WTC11 (cell line): ENCODE measurements at regions not wholly inside any gene's neighbourhood (a gene's known extent, or its start where the extent isn't known, plus 50 kb on each side); places are given as distances from the start of the nearest gene placed in this dataset.

Source experiments
- ATAC-seq: fragments of 200-7000 bp; cut with Tn5 transposase; 2 replicates; pipeline ENCODE4 v1.10.0; 2021; ENCODE audit warnings: mild to moderate bottlenecking, moderate library complexity
- CTCF ChIA-PET: fragments of 300-600 bp; sonication (Branson Sonifier 250); formaldehyde crosslinking; loops from one replicate; lab custom pipeline; 2021; ENCODE audit warnings: antibody characterized with exemption; lab: Charles Lee
- POLR2A ChIA-PET: fragments of 350-600 bp; sonication (Branson Sonifier 250); formaldehyde crosslinking; loops from one replicate; lab custom pipeline; 2021; ENCODE audit warnings: antibody characterized with exemption; lab: Charles Lee
- DNase-seq: peaks from one replicate; pipeline ENCODE4 v3.0.0; 2021; ENCODE audit warnings: low spot score
- H3K27ac Mint-ChIP-seq: 2 replicates; pipeline ENCODE4 v1.8.0; 2021; ENCODE audit warnings: mixed read lengths
- H3K27me3 Mint-ChIP-seq: 2 replicates; pipeline ENCODE4 v1.8.0; 2021; ENCODE audit warnings: low read depth, mild to moderate bottlenecking, moderate library complexity, mixed read lengths
- H3K36me3 Mint-ChIP-seq: 2 replicates; pipeline ENCODE4 v1.8.0; 2021; ENCODE audit warnings: mixed read lengths
- H3K4me1 Mint-ChIP-seq: 2 replicates; pipeline ENCODE4 v1.8.0; 2022; ENCODE audit warnings: mixed read lengths
- H3K4me3 Mint-ChIP-seq: 2 replicates; pipeline ENCODE4 v1.8.0; 2021; ENCODE audit warnings: mild to moderate bottlenecking, moderate library complexity, mixed read lengths
- H3K9me3 Mint-ChIP-seq: 2 replicates; pipeline ENCODE4 v1.8.0; 2021; ENCODE audit warnings: mixed read lengths
- CBFB ChIP-seq: sonication (generic); formaldehyde crosslinking; IDR thresholded peaks from 2 replicates; pipeline ENCODE4 v1.8.1; 2022; ENCODE audit warnings: mild to moderate bottlenecking, low read depth, missing genetic modification reagents
- CREM ChIP-seq: sonication (generic); formaldehyde crosslinking; IDR thresholded peaks from 2 replicates; pipeline ENCODE4 v1.8.1; 2022; ENCODE audit warnings: mild to moderate bottlenecking, missing genetic modification reagents, moderate library complexity
- FOXJ3 ChIP-seq: sonication (generic); formaldehyde crosslinking; IDR thresholded peaks from 2 replicates; pipeline ENCODE4 v1.9.0; 2021; ENCODE audit warnings: missing genetic modification reagents, mild to moderate bottlenecking, borderline replicate concordance
- GABPB1 ChIP-seq: sonication (generic); formaldehyde crosslinking; IDR thresholded peaks from 2 replicates; pipeline ENCODE4 v1.8.1; 2023; ENCODE audit warnings: mild to moderate bottlenecking, missing genetic modification reagents
- JAZF1 ChIP-seq: fragments of 250-450 bp; sonication (Bioruptor Pico); IDR thresholded peaks from 2 replicates; pipeline ENCODE4 v1.9.0; 2021; ENCODE audit warnings: moderate library complexity, mild to moderate bottlenecking, inconsistent platforms
- JUN ChIP-seq: sonication (generic); formaldehyde crosslinking; IDR thresholded peaks from 2 replicates; pipeline ENCODE4 v1.8.0; 2023; ENCODE audit warnings: mild to moderate bottlenecking, missing genetic modification reagents
- MYBL2 ChIP-seq: sonication (generic); formaldehyde crosslinking; IDR thresholded peaks from 2 replicates; pipeline ENCODE4 v1.8.1; 2023; ENCODE audit warnings: mild to moderate bottlenecking, moderate library complexity, missing genetic modification reagents
- NR1H2 ChIP-seq: sonication (generic); formaldehyde crosslinking; IDR thresholded peaks from 2 replicates; pipeline ENCODE4 v1.9.0; 2021; ENCODE audit warnings: mild to moderate bottlenecking, moderate library complexity, missing genetic modification reagents
- NR2C2 ChIP-seq: sonication (generic); formaldehyde crosslinking; IDR thresholded peaks from 2 replicates; pipeline ENCODE4 v1.8.0; 2022; ENCODE audit warnings: mild to moderate bottlenecking, missing genetic modification reagents
- PRRX2 ChIP-seq: fragments of 250-450 bp; sonication (Bioruptor Pico); IDR thresholded peaks from 2 replicates; pipeline ENCODE4 v1.8.0; 2021; ENCODE audit warnings: mild to moderate bottlenecking
- RORB ChIP-seq: fragments of 250-450 bp; sonication (Bioruptor Pico); IDR thresholded peaks from 2 replicates; pipeline ENCODE4 v1.9.0; 2021; ENCODE audit warnings: mild to moderate bottlenecking
- TCF7 ChIP-seq: sonication (generic); formaldehyde crosslinking; IDR thresholded peaks from 2 replicates; pipeline ENCODE4 v1.8.0; 2022; ENCODE audit warnings: mild to moderate bottlenecking, low read depth, missing genetic modification reagents, moderate library complexity
- TEAD1 ChIP-seq: sonication (generic); formaldehyde crosslinking; IDR thresholded peaks from 2 replicates; pipeline ENCODE4 v1.8.0; 2022; ENCODE audit warnings: mild to moderate bottlenecking, missing genetic modification reagents
- TEAD4 ChIP-seq: sonication (generic); formaldehyde crosslinking; IDR thresholded peaks from 2 replicates; pipeline ENCODE4 v1.8.0; 2022; ENCODE audit warnings: mild to moderate bottlenecking, missing genetic modification reagents
- ZNF232 ChIP-seq: sonication (generic); formaldehyde crosslinking; IDR thresholded peaks from 2 replicates; pipeline ENCODE4 v1.8.0; 2022; ENCODE audit warnings: mild to moderate bottlenecking, missing genetic modification reagents
- ZNF671 ChIP-seq: fragments of 250-450 bp; sonication (Bioruptor Pico); IDR thresholded peaks from 2 replicates; pipeline ENCODE4 v1.8.0; 2021; ENCODE audit warnings: mild to moderate bottlenecking
- TF ChIP-seq, protein P1 (sequence below): sonication (generic); formaldehyde crosslinking; IDR thresholded peaks from 2 replicates; pipeline ENCODE4 v1.8.0; 2022; ENCODE audit warnings: missing genetic modification reagents
- TF ChIP-seq, protein P2 (sequence below): fragments of 250-450 bp; sonication (Bioruptor Pico); conservative IDR thresholded peaks from 2 replicates; pipeline ENCODE4 v1.9.0; 2021; ENCODE audit warnings: mild to moderate bottlenecking
- TF ChIP-seq, protein P3 (sequence below): sonication (generic); formaldehyde crosslinking; IDR thresholded peaks from 2 replicates; pipeline ENCODE4 v1.8.1; 2023; ENCODE audit warnings: mild to moderate bottlenecking, moderate library complexity, missing genetic modification reagents
- TF ChIP-seq, protein P4 (sequence below): fragments of 250-450 bp; sonication (Bioruptor Pico); IDR thresholded peaks from 2 replicates; pipeline ENCODE4 v2.1.2; 2022; ENCODE audit warnings: mild to moderate bottlenecking, moderate library complexity

DNA sequence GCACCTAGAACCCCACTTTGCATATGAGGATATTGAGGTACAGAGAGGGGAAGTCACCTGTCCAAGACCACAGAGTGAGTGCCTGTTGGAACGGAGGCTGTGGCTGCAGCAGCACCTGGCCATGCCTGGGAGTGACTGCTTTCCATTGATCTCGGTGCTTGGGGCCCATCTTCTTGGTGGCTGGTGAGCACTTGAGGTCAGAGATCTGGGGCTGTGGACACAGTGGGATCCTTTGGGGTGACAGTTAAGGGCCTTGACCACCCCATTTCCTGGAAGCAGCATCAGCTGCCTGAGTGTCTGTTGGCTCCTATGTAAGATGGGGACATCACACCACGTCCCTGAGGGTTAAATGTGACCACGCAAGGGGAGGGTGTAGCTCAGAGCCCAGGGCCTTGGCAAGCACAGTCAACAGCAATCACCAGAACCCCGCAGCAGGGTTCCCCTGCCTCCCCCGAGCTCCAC lies 111.7 kb downstream of the IRF8 start:
- CTCF ChIA-PET: interaction anchor here (0.7 to 1.5 kb wide), 6 partner anchors 116 to 664 kb away, joined by 3 to 4 read pairs (median 3); no protein-coding TSS in a partner anchor
- no peak for TF ChIP-seq TEAD4 (CRISPR knock-in tag)
- no peak for TF ChIP-seq GABPB1 (CRISPR knock-in tag)
- TF ChIP-seq, protein P1, sequence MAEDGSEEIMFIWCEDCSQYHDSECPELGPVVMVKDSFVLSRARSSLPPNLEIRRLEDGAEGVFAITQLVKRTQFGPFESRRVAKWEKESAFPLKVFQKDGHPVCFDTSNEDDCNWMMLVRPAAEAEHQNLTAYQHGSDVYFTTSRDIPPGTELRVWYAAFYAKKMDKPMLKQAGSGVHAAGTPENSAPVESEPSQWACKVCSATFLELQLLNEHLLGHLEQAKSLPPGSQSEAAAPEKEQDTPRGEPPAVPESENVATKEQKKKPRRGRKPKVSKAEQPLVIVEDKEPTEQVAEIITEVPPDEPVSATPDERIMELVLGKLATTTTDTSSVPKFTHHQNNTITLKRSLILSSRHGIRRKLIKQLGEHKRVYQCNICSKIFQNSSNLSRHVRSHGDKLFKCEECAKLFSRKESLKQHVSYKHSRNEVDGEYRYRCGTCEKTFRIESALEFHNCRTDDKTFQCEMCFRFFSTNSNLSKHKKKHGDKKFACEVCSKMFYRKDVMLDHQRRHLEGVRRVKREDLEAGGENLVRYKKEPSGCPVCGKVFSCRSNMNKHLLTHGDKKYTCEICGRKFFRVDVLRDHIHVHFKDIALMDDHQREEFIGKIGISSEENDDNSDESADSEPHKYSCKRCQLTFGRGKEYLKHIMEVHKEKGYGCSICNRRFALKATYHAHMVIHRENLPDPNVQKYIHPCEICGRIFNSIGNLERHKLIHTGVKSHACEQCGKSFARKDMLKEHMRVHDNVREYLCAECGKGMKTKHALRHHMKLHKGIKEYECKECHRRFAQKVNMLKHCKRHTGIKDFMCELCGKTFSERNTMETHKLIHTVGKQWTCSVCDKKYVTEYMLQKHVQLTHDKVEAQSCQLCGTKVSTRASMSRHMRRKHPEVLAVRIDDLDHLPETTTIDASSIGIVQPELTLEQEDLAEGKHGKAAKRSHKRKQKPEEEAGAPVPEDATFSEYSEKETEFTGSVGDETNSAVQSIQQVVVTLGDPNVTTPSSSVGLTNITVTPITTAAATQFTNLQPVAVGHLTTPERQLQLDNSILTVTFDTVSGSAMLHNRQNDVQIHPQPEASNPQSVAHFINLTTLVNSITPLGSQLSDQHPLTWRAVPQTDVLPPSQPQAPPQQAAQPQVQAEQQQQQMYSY (CRISPR knock-in tag): no peak
- no peak for TF ChIP-seq JUN
- no peak for TF ChIP-seq NR2C2 (CRISPR knock-in tag)
- no peak for TF ChIP-seq ZNF232 (CRISPR knock-in tag)
- TF ChIP-seq, protein P2, sequence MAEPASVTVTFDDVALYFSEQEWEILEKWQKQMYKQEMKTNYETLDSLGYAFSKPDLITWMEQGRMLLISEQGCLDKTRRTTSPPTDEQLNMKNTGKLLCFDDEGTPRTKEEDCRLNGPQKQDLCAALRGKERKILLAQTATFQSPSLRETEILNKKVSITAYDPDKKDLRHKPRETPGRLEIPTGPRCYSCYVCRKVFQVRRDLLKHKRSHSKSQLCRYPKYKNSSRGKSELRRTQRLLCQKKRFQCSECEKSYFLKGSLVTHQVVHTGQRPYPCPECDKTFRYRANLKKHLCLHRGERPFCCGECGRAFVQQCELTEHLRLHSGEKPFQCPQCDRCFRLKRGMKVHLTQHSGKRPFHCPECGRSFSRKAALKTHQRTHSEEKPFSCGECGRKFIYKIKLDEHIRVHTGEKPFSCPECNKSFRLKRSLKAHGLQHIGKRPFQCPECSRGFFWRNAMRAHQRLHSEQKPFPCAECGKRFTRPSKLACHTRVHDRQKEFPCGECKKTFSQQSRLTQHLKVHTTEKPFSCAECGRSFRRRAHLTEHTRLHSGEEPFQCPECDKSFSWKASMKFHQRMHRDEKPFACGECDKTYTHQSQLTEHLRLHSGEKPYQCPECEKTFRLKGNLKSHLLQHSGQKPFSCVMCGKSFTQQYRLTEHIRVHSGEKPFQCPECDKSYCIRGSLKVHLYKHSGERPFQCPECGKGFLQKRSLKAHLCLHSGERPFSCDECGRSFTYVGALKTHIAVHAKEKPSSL (CRISPR knock-in tag): no peak
- no peak for TF ChIP-seq JAZF1
- TF ChIP-seq, protein P3, sequence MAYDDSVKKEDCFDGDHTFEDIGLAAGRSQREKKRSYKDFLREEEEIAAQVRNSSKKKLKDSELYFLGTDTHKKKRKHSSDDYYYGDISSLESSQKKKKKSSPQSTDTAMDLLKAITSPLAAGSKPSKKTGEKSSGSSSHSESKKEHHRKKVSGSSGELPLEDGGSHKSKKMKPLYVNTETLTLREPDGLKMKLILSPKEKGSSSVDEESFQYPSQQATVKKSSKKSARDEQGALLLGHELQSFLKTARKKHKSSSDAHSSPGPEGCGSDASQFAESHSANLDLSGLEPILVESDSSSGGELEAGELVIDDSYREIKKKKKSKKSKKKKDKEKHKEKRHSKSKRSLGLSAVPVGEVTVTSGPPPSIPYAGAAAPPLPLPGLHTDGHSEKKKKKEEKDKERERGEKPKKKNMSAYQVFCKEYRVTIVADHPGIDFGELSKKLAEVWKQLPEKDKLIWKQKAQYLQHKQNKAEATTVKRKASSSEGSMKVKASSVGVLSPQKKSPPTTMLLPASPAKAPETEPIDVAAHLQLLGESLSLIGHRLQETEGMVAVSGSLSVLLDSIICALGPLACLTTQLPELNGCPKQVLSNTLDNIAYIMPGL (CRISPR knock-in tag): no peak
- no peak for TF ChIP-seq ZNF671 (CRISPR knock-in tag)
- no peak for TF ChIP-seq RORB (CRISPR knock-in tag)
- TF ChIP-seq NR1H2 (CRISPR knock-in tag): no peak
- TF ChIP-seq, protein P4, sequence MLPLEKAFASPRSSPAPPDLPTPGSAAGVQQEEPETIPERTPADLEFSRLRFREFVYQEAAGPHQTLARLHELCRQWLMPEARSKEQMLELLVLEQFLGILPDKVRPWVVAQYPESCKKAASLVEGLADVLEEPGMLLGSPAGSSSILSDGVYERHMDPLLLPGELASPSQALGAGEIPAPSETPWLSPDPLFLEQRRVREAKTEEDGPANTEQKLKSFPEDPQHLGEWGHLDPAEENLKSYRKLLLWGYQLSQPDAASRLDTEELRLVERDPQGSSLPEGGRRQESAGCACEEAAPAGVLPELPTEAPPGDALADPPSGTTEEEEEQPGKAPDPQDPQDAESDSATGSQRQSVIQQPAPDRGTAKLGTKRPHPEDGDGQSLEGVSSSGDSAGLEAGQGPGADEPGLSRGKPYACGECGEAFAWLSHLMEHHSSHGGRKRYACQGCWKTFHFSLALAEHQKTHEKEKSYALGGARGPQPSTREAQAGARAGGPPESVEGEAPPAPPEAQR: no peak
- TF ChIP-seq CBFB (CRISPR knock-in tag): no peak
- no peak for TF ChIP-seq MYBL2
- TF ChIP-seq TCF7 (CRISPR knock-in tag): no peak
- no peak for TF ChIP-seq PRRX2 (CRISPR knock-in tag)
- no peak for TF ChIP-seq TEAD1 (CRISPR knock-in tag)
- no peak for TF ChIP-seq CREM
- TF ChIP-seq FOXJ3 (CRISPR knock-in tag): no peak
- TF ChIP-seq, all 79 proteins: peak for 0
- no peaks in the 10 kb centered on the region for H3K4me1 Mint-ChIP-seq
- no peak for ATAC-seq
- no peak for DNase-seq
- H3K27ac Mint-ChIP-seq: no peak overlapping the region
- H3K4me3 Mint-ChIP-seq: no peak overlapping the region
- POLR2A ChIA-PET: no interaction called here
- H3K36me3 Mint-ChIP-seq: peaks cover 8% of the 10 kb centered on the region
- H3K27me3 Mint-ChIP-seq: no peaks in the 10 kb centered on the region; the same call in 1 of the 2 replicates
- peaks cover 14% of the 10 kb centered on the region for H3K9me3 Mint-ChIP-seq
